B cell (primary cell): ENCODE measurements at regions not wholly inside any gene's neighbourhood (a gene's known extent, or its start where the extent isn't known, plus 50 kb on each side); places are given as distances from the start of the nearest gene placed in this dataset.

ENCODE experiments used
- EZH2 ChIP-seq: IDR thresholded peaks from 2 replicates; pipeline ENCODE4 v1.6.1; 2012; ENCODE audit warnings: borderline replicate concordance, low read depth, mild to moderate bottlenecking, moderate library complexity, low read length; ENCODE audit not compliant: insufficient read depth, poor library complexity, severe bottlenecking
- TF ChIP-seq, protein P1 (sequence below): fragments of 200-600 bp; IDR thresholded peaks from one replicate; pipeline ENCODE4 v1.8.0; 2022; ENCODE audit warnings: antibody characterized with exemption, mild to moderate bottlenecking

DNA sequence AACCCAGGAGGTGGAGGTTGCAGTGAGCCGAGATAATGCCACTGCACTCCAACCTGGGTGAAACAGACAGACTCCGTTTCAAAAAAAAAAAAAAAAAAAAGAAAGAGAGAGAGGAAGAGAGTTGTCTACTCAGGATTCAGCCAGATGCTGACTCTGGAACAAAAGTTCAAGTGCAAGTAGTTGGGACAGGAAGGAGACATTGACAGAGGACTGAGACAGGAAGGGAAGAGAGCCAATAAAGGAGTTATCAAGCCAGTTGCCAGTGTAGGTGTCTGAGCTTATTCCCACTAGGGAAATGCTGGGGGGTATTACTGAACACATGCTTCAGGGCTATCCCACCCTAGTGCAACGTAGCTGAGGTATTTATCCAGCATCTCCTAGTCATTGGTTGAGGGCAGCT, 147.7 kb upstream of the SLC1A3 start:
- no peak for TF ChIP-seq EZH2
- TF ChIP-seq, protein P1, sequence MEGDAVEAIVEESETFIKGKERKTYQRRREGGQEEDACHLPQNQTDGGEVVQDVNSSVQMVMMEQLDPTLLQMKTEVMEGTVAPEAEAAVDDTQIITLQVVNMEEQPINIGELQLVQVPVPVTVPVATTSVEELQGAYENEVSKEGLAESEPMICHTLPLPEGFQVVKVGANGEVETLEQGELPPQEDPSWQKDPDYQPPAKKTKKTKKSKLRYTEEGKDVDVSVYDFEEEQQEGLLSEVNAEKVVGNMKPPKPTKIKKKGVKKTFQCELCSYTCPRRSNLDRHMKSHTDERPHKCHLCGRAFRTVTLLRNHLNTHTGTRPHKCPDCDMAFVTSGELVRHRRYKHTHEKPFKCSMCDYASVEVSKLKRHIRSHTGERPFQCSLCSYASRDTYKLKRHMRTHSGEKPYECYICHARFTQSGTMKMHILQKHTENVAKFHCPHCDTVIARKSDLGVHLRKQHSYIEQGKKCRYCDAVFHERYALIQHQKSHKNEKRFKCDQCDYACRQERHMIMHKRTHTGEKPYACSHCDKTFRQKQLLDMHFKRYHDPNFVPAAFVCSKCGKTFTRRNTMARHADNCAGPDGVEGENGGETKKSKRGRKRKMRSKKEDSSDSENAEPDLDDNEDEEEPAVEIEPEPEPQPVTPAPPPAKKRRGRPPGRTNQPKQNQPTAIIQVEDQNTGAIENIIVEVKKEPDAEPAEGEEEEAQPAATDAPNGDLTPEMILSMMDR, result no peak
